DOHH2 (cell line): ENCODE measurements at regions not wholly inside any gene's neighbourhood (a gene's known extent, or its start where the extent isn't known, plus 50 kb on each side); places are given as distances from the start of the nearest gene placed in this dataset.
"Not testable (repeated sequence)": the region's sequence is repeated elsewhere in the genome, so short reads cannot be mapped to it uniquely, and the experiment has no call there.

Experiments
- CTCF ChIP-seq: fragments of 200-600 bp; sonication (generic); IDR thresholded peaks from one replicate; pipeline ENCODE4 v1.5.1; 2014; ENCODE audit warnings: antibody characterized with exemption, mild to moderate bottlenecking, low read depth, low read length; ENCODE audit not compliant: poor library complexity, severe bottlenecking
- EZH2phosphoT487 ChIP-seq: fragments of 200-600 bp; sonication (generic); IDR thresholded peaks from 2 replicates; pipeline ENCODE4 v1.6.1; 2017; ENCODE audit warnings: borderline replicate concordance, mild to moderate bottlenecking, antibody characterized with exemption, low read length, moderate library complexity, mixed read lengths

GRCh38 chr11:92465410-92465809 is 240.8 kb downstream of the FAT3 start:
- not testable (repeated sequence) for TF ChIP-seq CTCF, EZH2phosphoT487
